ENCODE measurements at regions not wholly inside any gene's neighbourhood (a gene's known extent, or its start where the extent isn't known, plus 50 kb on each side); places are given as distances from the start of the nearest gene placed in this dataset.

DNA sequence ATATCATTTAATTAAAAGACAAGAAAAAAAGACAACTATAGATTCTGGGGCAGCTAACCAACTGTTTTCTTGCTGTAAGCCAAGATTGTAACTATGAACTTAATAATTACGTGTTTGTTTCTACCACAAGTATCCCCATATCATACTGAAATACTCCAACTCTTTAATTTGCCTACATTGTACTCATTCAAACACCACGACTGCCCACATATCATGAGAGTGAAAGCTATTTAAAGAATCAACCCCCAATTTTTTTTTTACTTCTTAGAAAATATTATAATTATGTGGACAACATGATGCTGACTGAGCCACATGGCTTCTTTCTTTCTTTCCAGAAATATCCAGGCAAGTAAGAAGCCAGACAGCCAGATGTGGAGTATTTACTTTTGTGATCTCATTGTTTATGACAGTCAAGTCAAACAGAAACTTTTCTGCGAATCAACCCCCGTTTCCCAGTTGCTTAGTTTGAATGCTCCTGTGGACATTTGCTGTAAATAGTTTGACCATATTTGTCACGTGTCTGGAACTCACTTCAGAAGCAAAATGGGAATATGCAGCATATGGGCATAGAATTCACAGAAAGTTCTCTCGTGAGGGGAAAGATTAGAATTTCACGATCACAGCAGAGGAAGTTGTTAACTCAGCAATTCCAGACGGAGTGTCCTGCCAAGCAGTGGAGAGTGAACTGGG lies 126.8 kb upstream of the PSMD7 start:
- DNase-seq: no peak

GRCh38 chr16:74169066-74169465 lies 127.5 kb upstream of the PSMD7 start:
- no peak for DNase-seq

- DNase-seq: no peak
These were observed 128.2 kb upstream of the PSMD7 start for GRCh38 chr16:74168445-74168844.

- no peak for DNase-seq
These were observed 130.2 kb upstream of the PSMD7 start for GRCh38 chr16:74166456-74166855.

- DNase-seq: no peak
These were observed 131.0 kb upstream of the PSMD7 start for GRCh38 chr16:74165566-74166080.

- no peak for DNase-seq
These were observed 135.9 kb upstream of the PSMD7 start for GRCh38 chr16:74160759-74161158.

DNA sequence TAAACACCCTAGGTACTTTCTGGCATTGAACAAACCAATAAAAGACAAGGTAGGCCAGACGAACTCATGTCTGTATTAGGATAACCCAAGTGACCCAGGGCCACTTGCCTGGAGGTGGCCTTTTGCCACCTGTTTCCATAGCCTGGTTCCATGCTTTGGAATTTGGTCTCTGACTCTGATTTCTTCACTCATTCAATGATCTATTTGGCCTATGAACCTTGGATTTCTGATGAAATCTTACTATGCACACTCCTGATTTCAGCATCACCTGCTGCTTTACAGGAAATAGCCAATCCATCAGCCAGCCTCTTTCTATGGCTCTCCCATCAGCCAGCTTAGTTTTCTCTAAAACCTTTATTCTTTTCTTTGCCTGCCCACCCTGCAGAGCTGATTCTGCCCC lies 142.8 kb upstream of the PSMD7 start:
- no peak for DNase-seq

DNA sequence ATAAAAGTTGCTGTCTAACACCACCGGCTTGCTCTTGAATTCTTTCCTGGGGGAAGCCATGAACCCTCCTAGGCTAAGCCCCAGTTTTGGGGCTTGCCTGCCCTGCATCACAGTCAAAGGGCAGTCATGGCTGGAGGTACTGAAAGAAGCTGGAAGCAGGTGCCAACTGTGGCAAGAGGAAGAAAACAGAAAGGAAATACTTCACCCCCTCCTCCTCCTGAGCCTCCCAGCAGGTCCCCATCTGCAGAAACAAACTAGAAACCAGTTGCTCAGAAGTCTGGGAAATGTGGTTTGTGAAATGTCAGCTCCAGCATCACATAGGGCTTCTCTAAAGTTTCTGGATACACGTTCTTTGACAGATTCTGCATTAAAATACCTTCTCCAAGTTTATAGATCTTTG lies 150.0 kb upstream of the PSMD7 start:
- DNase-seq: no peak

DNA sequence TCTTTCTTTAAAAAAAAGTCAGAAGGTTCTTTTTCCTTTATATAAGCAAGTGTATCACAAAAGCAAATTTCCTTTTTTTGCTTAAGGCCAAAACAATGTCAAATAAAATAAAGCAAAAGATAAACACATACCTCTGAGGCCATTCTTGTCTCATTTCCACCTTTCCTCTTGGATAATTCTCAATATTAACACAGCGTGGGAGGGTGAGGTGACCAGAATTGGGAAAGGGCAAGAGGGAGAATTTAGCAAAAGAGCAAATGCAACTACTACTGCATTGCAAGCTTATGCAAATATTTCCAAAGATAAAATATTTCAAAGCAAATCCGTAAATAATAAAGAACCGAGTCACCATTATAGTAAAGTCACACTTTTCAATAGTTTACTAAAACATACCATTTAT lies 153.4 kb upstream of the PSMD7 start:
- no peak for DNase-seq

- no peak for DNase-seq
These were observed 155.6 kb upstream of the PSMD7 start for GRCh38 chr16:74141015-74141414.

DNA sequence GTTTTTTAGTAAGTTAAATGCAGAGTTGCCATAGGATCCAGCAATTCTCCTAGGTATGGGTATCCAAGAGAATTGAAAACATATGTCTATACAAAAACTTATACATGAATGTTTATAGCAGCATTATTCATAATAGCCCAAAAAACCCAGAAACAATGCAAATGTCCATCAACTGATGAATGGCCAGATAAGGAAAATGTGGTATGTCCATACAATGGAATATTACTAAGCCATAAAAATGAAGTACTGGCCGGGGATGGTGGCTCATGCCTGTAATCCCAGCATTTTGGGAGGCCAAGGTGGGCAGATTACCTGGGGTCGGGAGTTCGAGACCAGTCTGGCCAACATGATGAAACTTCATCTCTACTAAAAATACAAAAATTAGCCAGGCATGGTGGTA lies 156.1 kb upstream of the PSMD7 start:
- DNase-seq: no peak

DNA sequence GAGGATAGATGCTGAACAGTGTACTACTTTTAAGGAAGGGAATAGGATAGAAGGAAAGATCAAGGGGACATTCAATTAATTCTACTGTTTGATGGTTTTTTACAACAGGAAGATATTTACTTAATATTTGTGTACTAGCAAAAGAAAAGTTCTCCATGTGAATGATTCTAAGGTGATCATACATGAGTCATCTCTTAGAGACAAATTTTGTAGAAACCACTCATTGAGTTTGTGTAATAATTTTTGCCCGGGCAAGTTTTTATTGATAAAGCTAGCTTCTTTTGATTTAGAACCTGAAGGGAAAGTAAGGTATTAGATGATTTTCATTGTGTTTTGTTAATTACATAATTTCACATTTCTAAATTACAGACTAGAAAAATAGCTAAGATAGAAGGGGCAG lies 172.8 kb upstream of the PSMD7 start:
- no peak for DNase-seq

- no peak for DNase-seq
These were observed 173.4 kb upstream of the PSMD7 start for GRCh38 chr16:74123195-74123594.

GRCh38 chr16:74117798-74118197 lies 178.8 kb upstream of the PSMD7 start:
- no peak for DNase-seq

DNA sequence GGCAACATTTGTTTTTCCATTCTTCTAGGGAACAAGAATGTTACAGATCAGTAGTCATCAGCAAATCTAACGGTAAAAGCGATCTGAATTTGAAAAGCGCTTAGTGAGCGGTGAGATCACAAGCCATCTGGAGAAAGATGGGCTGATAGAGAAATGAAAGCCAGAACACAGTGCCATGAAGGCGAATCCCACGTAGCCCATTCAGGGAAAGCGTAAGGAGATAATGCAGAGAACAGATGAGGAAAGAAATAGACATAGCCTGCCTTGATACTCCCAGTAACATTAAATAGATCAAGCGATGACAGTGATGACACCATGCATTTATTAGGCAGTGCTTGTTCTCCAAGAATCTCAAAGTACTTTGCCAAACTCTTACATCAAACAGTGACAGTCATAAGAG lies 183.1 kb upstream of the PSMD7 start:
- DNase-seq: no peak

GRCh38 chr16:74111456-74111982 lies 185.1 kb upstream of the PSMD7 start:
- DNase-seq: no peak

- DNase-seq: no peak
These were observed 188.6 kb upstream of the PSMD7 start for GRCh38 chr16:74107795-74108610.

DNA sequence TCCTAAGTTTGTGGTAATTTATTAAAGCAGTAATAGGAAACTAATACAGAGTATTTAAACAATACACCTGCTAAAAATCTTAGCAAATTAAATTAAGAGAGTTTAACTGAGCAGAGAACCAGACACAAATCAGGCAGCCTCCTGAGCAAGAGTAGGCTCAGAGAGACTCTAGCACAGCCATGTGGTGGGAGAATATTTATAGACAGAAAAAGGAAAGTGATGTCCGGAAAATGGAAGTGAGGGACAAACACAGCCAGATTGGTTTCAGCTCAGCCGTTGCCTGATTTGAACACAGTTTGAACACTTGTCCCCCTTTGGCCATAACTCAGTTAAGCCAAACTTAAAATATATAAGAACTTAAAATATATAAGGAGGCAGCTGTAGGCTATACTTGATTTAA lies 192.6 kb upstream of the PSMD7 start:
- DNase-seq: no peak

DNA sequence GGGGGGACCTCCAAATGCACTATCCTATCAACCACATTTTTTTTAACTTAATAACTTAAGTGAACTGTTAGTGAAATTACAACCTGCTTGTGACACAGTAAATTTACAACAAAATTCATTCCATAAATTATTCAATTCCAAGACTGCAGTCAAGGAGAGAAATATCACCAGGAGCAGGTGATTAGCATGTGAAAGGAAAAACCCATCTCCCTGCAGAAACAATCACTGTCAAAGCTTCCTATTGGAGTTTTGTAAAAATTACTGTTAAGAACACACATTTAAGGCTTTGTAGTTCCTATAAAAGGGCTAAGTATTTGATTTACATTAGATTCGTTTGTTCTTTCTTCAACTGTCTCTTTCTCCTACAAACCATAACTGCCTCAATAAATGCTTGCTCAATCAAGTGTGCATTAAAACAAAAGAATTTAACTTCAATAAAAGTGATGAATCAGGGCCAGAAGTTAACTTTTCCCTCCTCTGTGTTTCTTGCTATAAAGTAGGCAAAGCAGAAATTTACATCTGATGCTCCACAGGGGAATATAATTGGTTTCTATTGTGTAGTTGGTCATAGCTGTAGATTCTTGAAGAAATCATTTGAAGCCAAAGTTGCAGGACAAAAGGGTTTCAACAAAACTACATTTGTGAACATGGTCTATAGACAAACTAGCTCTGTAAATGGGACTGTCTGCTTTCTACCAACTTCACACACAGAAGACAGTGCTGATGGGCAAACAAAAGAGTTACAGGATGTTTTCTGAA lies 195.1 kb upstream of the PSMD7 start:
- no peak for DNase-seq

GRCh38 chr16:74100395-74101326 lies 196.0 kb upstream of the PSMD7 start:
- DNase-seq: no peak

GRCh38 chr16:74099530-74099929 lies 197.1 kb upstream of the PSMD7 start:
- no peak for DNase-seq

GRCh38 chr16:74094962-74095361 lies 201.7 kb upstream of the PSMD7 start:
- DNase-seq: no peak

Measured in NCI-H1048 (cell line).